Fibroblast of lung (primary cell): ENCODE measurements at regions not wholly inside any gene's neighbourhood (a gene's known extent, or its start where the extent isn't known, plus 50 kb on each side); places are given as distances from the start of the nearest gene placed in this dataset.

Source experiments
- DNase-seq, 2 donors: peaks; one replicate each; pipeline versions ENCODE4 v3.0.0 to v3.0.0-alpha.2; 2010; ENCODE audit warnings: low read depth in 2 of 2
- H2AFZ ChIP-seq: 2 replicates; pipeline ENCODE4 v1.5.1; 2012; ENCODE audit warnings: low read length, control low read depth, inconsistent platforms
- H3K27ac ChIP-seq: 2 replicates; pipeline ENCODE4 v1.5.1; 2011; ENCODE audit warnings: low read length, control low read depth; ENCODE audit not compliant: insufficient read depth
- H3K27me3 ChIP-seq: 2 replicates; pipeline ENCODE4 v1.5.1; 2011; ENCODE audit warnings: mild to moderate bottlenecking, low read length; ENCODE audit not compliant: control insufficient read depth, insufficient read depth
- H3K36me3 ChIP-seq: 2 replicates; pipeline ENCODE4 v1.5.1; 2011; ENCODE audit warnings: low read length; ENCODE audit not compliant: control insufficient read depth, insufficient read depth
- H3K4me1 ChIP-seq: 2 replicates; pipeline ENCODE4 v1.5.1; 2011; ENCODE audit warnings: low read length; ENCODE audit not compliant: control insufficient read depth, insufficient read depth; ENCODE audit errors: extremely low read depth
- H3K4me2 ChIP-seq: 2 replicates; pipeline ENCODE4 v1.5.1; 2011; ENCODE audit warnings: low read length, control low read depth; ENCODE audit not compliant: insufficient read depth; ENCODE audit errors: extremely low read depth
- H3K4me3 ChIP-seq, 4 experiments: fragments of 200-600 bp in 1 of 4; sonication (generic) in 1 of 4; replicated peaks in 1 of 4; 2 replicates each; pipeline ENCODE4 v1.5.1; 2011 to 2016; ENCODE audit warnings: low read length in 4 of 4, low read depth in 3 of 4, mild to moderate bottlenecking in 3 of 4, control low read depth in 2 of 4, inconsistent platforms in 1 of 4, mixed read lengths in 1 of 4; ENCODE audit not compliant: insufficient read depth in 1 of 4; ENCODE audit errors: control extremely low read depth in 1 of 4
- H3K79me2 ChIP-seq: 2 replicates; pipeline ENCODE4 v1.5.1; 2012; ENCODE audit warnings: mild to moderate bottlenecking, low read length, inconsistent platforms; ENCODE audit not compliant: control insufficient read depth, insufficient read depth
- H3K9ac ChIP-seq: 2 replicates; pipeline ENCODE4 v1.5.1; 2011; ENCODE audit warnings: mild to moderate bottlenecking, low read length, control low read depth; ENCODE audit not compliant: insufficient read depth
- H3K9me3 ChIP-seq: 2 replicates; pipeline ENCODE4 v1.5.1; 2012; ENCODE audit warnings: low read depth, low read length; ENCODE audit not compliant: control insufficient read depth, insufficient read depth
- H4K20me1 ChIP-seq: 2 replicates; pipeline ENCODE4 v1.5.1; 2011; ENCODE audit warnings: low read length; ENCODE audit not compliant: control insufficient read depth, insufficient read depth; ENCODE audit errors: extremely low read depth
- CTCF ChIP-seq, 2 donors: IDR thresholded peaks in 1 of 2; conservative IDR thresholded peaks in 1 of 2; 1 replicate in 1 of 2; 2 replicates in 1 of 2; pipeline ENCODE4 v1.5.1; 2011 to 2012; ENCODE audit warnings: low read length in 2 of 2, control low read depth in 1 of 2, inconsistent platforms in 1 of 2, low read depth in 1 of 2, mild to moderate bottlenecking in 1 of 2
- EZH2 ChIP-seq: IDR thresholded peaks from 2 replicates; pipeline ENCODE4 v1.5.1; 2012; ENCODE audit warnings: low read length, control low read depth, mild to moderate bottlenecking; ENCODE audit errors: missing control alignments

GRCh38 chr17:55652114-55652823, 70.4 kb downstream of the TMEM100 start:
- TF ChIP-seq CTCF (conservative IDR thresholded peaks at IDR 0.05 in 1 of 2, IDR thresholded peaks at IDR 0.05 in 1 of 2; ENCODE audit: low read depth in 1 of 2, low read length in 2 of 2) (no peak), EZH2 (no peak)
- Histone ChIP-seq H3K4me2 (no peak overlapping the region), H3K27me3 (no peaks in the 10 kb centered on the region), H3K36me3 (no peaks in the 10 kb centered on the region), H4K20me1 (no peaks in the 10 kb centered on the region), H2AFZ (no peak overlapping the region), H3K4me1 (no peaks in the 10 kb centered on the region), H3K79me2 (no peaks in the 10 kb centered on the region), H3K27ac (no peak overlapping the region), H3K9ac (no peak overlapping the region), H3K9me3 (no peaks in the 10 kb centered on the region), H3K4me3 (no peak overlapping the region)
- DNase-seq: no peak

GRCh38 chr17:55649957-55650597, 72.6 kb downstream of the TMEM100 start:
- DNase-seq: no peak
- Histone ChIP-seq H3K4me1 (no peaks in the 10 kb centered on the region), H4K20me1 (no peaks in the 10 kb centered on the region), H3K79me2 (no peaks in the 10 kb centered on the region), H3K4me3 (no peak overlapping the region), H2AFZ (no peak overlapping the region), H3K27me3 (no peaks in the 10 kb centered on the region), H3K9me3 (no peaks in the 10 kb centered on the region), H3K9ac (no peak overlapping the region), H3K4me2 (no peak overlapping the region), H3K27ac (no peak overlapping the region), H3K36me3 (no peaks in the 10 kb centered on the region)
- TF ChIP-seq EZH2: no peak
- no peak for TF ChIP-seq CTCF (conservative IDR thresholded peaks at IDR 0.05 in 1 of 2, IDR thresholded peaks at IDR 0.05 in 1 of 2; ENCODE audit: low read depth in 1 of 2, low read length in 2 of 2)

GRCh38 chr17:55648086-55648485, 74.6 kb downstream of the TMEM100 start:
- Histone ChIP-seq H3K79me2 (no peaks in the 10 kb centered on the region), H3K9me3 (no peaks in the 10 kb centered on the region), H2AFZ (no peak overlapping the region), H3K27me3 (no peaks in the 10 kb centered on the region), H3K9ac (no peak overlapping the region), H4K20me1 (no peaks in the 10 kb centered on the region), H3K27ac (no peak overlapping the region), H3K4me1 (no peaks in the 10 kb centered on the region), H3K36me3 (no peaks in the 10 kb centered on the region), H3K4me2 (no peak overlapping the region), H3K4me3 (no peak overlapping the region)
- no peak for DNase-seq
- TF ChIP-seq CTCF (conservative IDR thresholded peaks at IDR 0.05 in 1 of 2, IDR thresholded peaks at IDR 0.05 in 1 of 2; ENCODE audit: low read depth in 1 of 2, low read length in 2 of 2) (no peak), EZH2 (no peak)
